ENCODE measurements at regions not wholly inside any gene's neighbourhood (a gene's known extent, or its start where the extent isn't known, plus 50 kb on each side); places are given as distances from the start of the nearest gene placed in this dataset.

- TF ChIP-seq POLR2A (IDR thresholded peaks at IDR 0.05; ENCODE audit: low read depth, low read length) (no peak), POLR2AphosphoS5 (IDR thresholded peaks at IDR 0.05; ENCODE audit: low read depth, low read length) (no peak)
Measured at GRCh38 chr1:60596791-60597750, 485.3 kb upstream of the NFIA start.

All from GM12892 (cell line).